ENCODE measurements at regions not wholly inside any gene's neighbourhood (a gene's known extent, or its start where the extent isn't known, plus 50 kb on each side); places are given as distances from the start of the nearest gene placed in this dataset.

DNA sequence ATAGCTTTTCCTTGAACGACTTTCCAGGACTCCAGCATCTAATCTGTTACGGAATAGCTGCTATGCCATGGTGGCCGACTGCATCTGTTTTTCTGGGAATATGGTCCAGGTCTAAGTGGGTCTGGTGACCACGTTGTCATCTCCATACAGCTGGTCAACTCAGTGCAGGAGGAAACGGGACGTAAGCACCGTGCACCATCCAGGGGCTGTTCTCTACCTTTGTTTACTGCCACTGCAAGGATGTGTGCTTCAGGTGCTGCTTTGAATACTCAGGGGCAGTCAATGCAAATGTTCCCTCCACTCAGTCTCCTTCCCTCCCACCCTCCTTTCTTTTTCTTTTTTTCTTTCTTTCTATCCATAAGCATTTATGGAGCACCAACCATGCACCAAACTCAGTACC is 648.2 kb downstream of the VRK1 start:
- Histone ChIP-seq H3K9me3 (ENCODE audit: low read depth) (no peaks in the 10 kb centered on the region), H4K20me1 (ENCODE audit: insufficient read depth) (no peaks in the 10 kb centered on the region), H3K9ac (no peak overlapping the region), H3K79me2 (ENCODE audit: insufficient read depth) (no peaks in the 10 kb centered on the region), H3K36me3 (ENCODE audit: low read depth) (no peaks in the 10 kb centered on the region), H3K9me2 (ENCODE audit: insufficient read depth) (no peaks in the 10 kb centered on the region), H3K4me1 (ENCODE audit: insufficient read depth) (no peaks in the 10 kb centered on the region), H2AFZ (no peak overlapping the region), H3K4me2 (ENCODE audit: unreplicated experiment) (no peak overlapping the region), H3F3A (ENCODE audit: insufficient read depth) (no peaks in the 10 kb centered on the region), H3K4me3 (no peak overlapping the region), H3K27me3 (replicated peaks; ENCODE audit: insufficient read depth) (no peaks in the 10 kb centered on the region), H3K27ac (no peak overlapping the region)
- no peak for TF ChIP-seq EZH2 (IDR thresholded peaks at IDR 0.05; ENCODE audit: insufficient read depth, poor library complexity, severe bottlenecking)
- DNase-seq, result no peak
- in situ Hi-C loops (cut with MboI), result no loop called here
- WGBS, 2 experiments (ENCODE audit: low coverage in 1 of 2, low lambda C conversion rate in 2 of 2, missing lambda C conversion rate in 2 of 2), result 40 to 41% methylated on average over 7 of the region's 7 CpGs

DNA sequence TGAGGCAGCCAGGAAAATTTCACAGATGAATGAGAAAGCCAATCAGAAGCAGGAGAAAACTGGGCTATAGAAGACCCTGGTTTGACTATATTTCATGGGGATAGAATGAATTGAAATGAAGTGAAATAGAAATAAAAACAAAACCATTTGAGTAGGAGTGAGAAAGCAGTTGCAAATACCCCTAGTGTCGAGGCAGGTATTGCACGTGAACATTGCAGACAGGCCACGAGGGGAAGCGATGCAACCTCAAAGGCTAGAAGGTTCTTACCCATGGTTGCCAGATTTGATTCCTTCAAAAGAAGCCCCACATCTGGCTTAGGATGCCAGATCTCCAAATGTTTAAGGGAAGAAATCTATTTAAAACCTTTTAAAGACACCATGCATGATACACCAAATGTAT is 648.9 kb downstream of the VRK1 start:
- WGBS, 2 experiments (ENCODE audit: low coverage in 1 of 2, low lambda C conversion rate in 2 of 2, missing lambda C conversion rate in 2 of 2), result 52 to 53% methylated on average over 4 of the region's 4 CpGs
- in situ Hi-C loops (cut with MboI), result no loop called here
- no peak overlapping the region for H3K9ac ChIP-seq

DNA sequence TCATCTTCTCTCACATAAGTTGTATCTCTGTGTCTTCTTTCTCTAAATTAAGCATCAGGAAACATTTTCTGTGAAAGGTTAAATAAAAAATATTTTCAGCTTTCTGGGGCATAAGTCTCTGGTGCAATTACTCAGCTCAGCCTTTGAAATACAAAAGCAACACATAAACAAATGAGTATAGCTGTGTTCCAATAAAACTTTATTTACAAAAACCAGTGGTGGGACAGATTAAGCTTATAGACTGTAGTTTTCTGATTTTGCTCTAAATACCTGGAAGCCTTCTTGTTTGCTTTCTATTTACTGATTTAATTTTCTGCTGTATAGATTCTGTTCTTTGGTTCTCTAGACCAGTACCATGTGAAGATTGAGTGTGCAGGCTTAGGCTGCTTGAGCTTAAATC is 655.1 kb downstream of the VRK1 start:
- DNase-seq, result no peak
- in situ Hi-C loops (cut with MboI), result no loop called here
- H3K9me2 ChIP-seq (ENCODE audit: insufficient read depth), result no peaks in the 10 kb centered on the region
- H3K9me3 ChIP-seq (ENCODE audit: low read depth), result no peaks in the 10 kb centered on the region
- no peaks in the 10 kb centered on the region for H3K4me1 ChIP-seq (ENCODE audit: insufficient read depth)
- TF ChIP-seq EZH2phosphoT487 (IDR thresholded peaks at IDR 0.05; ENCODE audit: insufficient read depth, low read depth) (no peak), EZH2 (IDR thresholded peaks at IDR 0.05; ENCODE audit: insufficient read depth, poor library complexity, severe bottlenecking) (no peak)
- H3K27me3 ChIP-seq (replicated peaks; ENCODE audit: insufficient read depth), result no peaks in the 10 kb centered on the region
- no peak overlapping the region for H2AFZ ChIP-seq
- no peak overlapping the region for H3K9ac ChIP-seq
- no peaks in the 10 kb centered on the region for H4K20me1 ChIP-seq (ENCODE audit: insufficient read depth)
- no peak overlapping the region for H3K4me3 ChIP-seq
- H3K4me2 ChIP-seq (ENCODE audit: unreplicated experiment), result no peak overlapping the region
- no peaks in the 10 kb centered on the region for H3K36me3 ChIP-seq (ENCODE audit: low read depth)
- no peaks in the 10 kb centered on the region for H3F3A ChIP-seq (ENCODE audit: insufficient read depth)
- H3K79me2 ChIP-seq (ENCODE audit: insufficient read depth), result no peaks in the 10 kb centered on the region
- no peak overlapping the region for H3K27ac ChIP-seq

More for the DNA sequence above, 648.9 kb downstream of the VRK1 start:
- Histone ChIP-seq H3K27me3 (replicated peaks; ENCODE audit: insufficient read depth) (no peaks in the 10 kb centered on the region), H3F3A (ENCODE audit: insufficient read depth) (no peaks in the 10 kb centered on the region), H2AFZ (no peak overlapping the region), H3K9me3 (ENCODE audit: low read depth) (no peaks in the 10 kb centered on the region), H3K9me2 (ENCODE audit: insufficient read depth) (no peaks in the 10 kb centered on the region), H3K4me2 (ENCODE audit: unreplicated experiment) (no peak overlapping the region), H3K36me3 (ENCODE audit: low read depth) (no peaks in the 10 kb centered on the region), H3K4me3 (no peak overlapping the region), H3K4me1 (ENCODE audit: insufficient read depth) (no peaks in the 10 kb centered on the region), H4K20me1 (ENCODE audit: insufficient read depth) (no peaks in the 10 kb centered on the region), H3K27ac (no peak overlapping the region), H3K79me2 (ENCODE audit: insufficient read depth) (no peaks in the 10 kb centered on the region)
- TF ChIP-seq EZH2phosphoT487 (IDR thresholded peaks at IDR 0.05; ENCODE audit: insufficient read depth, low read depth), result no peak
- no peak for TF ChIP-seq EZH2 (IDR thresholded peaks at IDR 0.05; ENCODE audit: insufficient read depth, poor library complexity, severe bottlenecking)
- no peak for DNase-seq

DNA sequence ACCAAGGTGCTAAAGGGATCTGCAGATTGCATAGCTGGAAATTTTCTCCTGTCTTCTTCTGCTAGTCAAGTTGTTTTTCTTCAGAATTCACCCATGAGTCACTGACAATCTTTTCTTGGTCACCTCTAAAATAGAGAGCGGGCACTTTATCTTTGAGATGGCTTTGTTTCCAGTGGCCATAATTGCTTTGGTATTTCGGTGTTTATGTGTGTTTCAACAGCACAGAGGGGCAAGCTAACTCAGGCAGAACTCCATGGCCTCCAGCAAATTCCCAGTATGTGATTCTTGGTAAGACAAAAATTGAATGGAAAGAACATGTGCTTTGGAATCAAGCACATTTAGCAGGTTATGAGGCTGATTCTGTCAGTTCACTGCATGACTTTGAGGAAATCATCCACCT is 656.8 kb downstream of the VRK1 start:
- 43 to 51% methylated on average over 2 of the region's 2 CpGs for WGBS, 2 experiments (ENCODE audit: low coverage in 1 of 2, low lambda C conversion rate in 2 of 2, missing lambda C conversion rate in 2 of 2)
- H3K27me3 ChIP-seq (replicated peaks; ENCODE audit: insufficient read depth), result no peaks in the 10 kb centered on the region
- no peaks in the 10 kb centered on the region for H3K9me3 ChIP-seq (ENCODE audit: low read depth)
- DNase-seq, result no peak
- no peak overlapping the region for H3K27ac ChIP-seq
- H2AFZ ChIP-seq, result no peak overlapping the region
- no peaks in the 10 kb centered on the region for H4K20me1 ChIP-seq (ENCODE audit: insufficient read depth)
- no peaks in the 10 kb centered on the region for H3K79me2 ChIP-seq (ENCODE audit: insufficient read depth)
- no peaks in the 10 kb centered on the region for H3K36me3 ChIP-seq (ENCODE audit: low read depth)
- H3K4me2 ChIP-seq (ENCODE audit: unreplicated experiment), result no peak overlapping the region
- no peaks in the 10 kb centered on the region for H3K9me2 ChIP-seq (ENCODE audit: insufficient read depth)
- no peak overlapping the region for H3K9ac ChIP-seq
- TF ChIP-seq EZH2phosphoT487 (IDR thresholded peaks at IDR 0.05; ENCODE audit: insufficient read depth, low read depth) (no peak), EZH2 (IDR thresholded peaks at IDR 0.05; ENCODE audit: insufficient read depth, poor library complexity, severe bottlenecking) (no peak)
- H3K4me1 ChIP-seq (ENCODE audit: insufficient read depth), result no peaks in the 10 kb centered on the region
- no peaks in the 10 kb centered on the region for H3F3A ChIP-seq (ENCODE audit: insufficient read depth)
- in situ Hi-C loops (cut with MboI), result no loop called here
- no peak overlapping the region for H3K4me3 ChIP-seq

DNA sequence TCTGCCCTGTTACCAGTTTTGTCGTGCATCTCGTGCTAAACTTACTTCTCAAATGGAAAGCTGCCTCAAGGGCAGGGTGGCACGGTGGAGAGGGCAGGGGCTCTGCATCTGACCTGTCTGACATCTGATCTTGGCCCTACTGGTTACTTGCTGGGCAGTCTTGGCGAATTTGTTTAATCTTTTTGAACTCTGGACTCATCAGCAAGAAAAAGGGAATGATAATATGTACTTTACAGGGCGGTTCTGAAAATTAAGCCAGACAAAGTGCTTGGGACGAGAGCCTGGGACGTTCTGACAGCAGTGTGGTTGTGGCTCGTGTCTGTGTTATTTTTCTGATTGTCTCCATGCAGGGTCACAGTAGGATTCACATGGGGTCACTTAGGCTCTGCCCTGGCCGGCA is 659.3 kb downstream of the VRK1 start:
- no peaks in the 10 kb centered on the region for H3K36me3 ChIP-seq (ENCODE audit: low read depth)
- H3K4me2 ChIP-seq (ENCODE audit: unreplicated experiment), result no peak overlapping the region
- no peak overlapping the region for H3K9ac ChIP-seq
- no peaks in the 10 kb centered on the region for H3K27me3 ChIP-seq (replicated peaks; ENCODE audit: insufficient read depth)
- no peaks in the 10 kb centered on the region for H3K4me1 ChIP-seq (ENCODE audit: insufficient read depth)
- no peak overlapping the region for H3K27ac ChIP-seq
- H3K9me3 ChIP-seq (ENCODE audit: low read depth), result no peaks in the 10 kb centered on the region
- H3K79me2 ChIP-seq (ENCODE audit: insufficient read depth), result no peaks in the 10 kb centered on the region
- no peak for DNase-seq
- 39 to 43% methylated on average over 9 of the region's 9 CpGs for WGBS, 2 experiments (ENCODE audit: low coverage in 1 of 2, low lambda C conversion rate in 2 of 2, missing lambda C conversion rate in 2 of 2)
- H3K9me2 ChIP-seq (ENCODE audit: insufficient read depth), result no peaks in the 10 kb centered on the region
- H3F3A ChIP-seq (ENCODE audit: insufficient read depth), result no peaks in the 10 kb centered on the region
- in situ Hi-C loops (cut with MboI), result no loop called here
- TF ChIP-seq EZH2phosphoT487 (IDR thresholded peaks at IDR 0.05; ENCODE audit: insufficient read depth, low read depth), result no peak
- no peak for TF ChIP-seq EZH2 (IDR thresholded peaks at IDR 0.05; ENCODE audit: insufficient read depth, poor library complexity, severe bottlenecking)
- no peaks in the 10 kb centered on the region for H4K20me1 ChIP-seq (ENCODE audit: insufficient read depth)
- no peak overlapping the region for H2AFZ ChIP-seq
- no peak overlapping the region for H3K4me3 ChIP-seq

All from GM23248 (cell line).